ENCODE measurements at regions not wholly inside any gene's neighbourhood (a gene's known extent, or its start where the extent isn't known, plus 50 kb on each side); places are given as distances from the start of the nearest gene placed in this dataset.

DNA sequence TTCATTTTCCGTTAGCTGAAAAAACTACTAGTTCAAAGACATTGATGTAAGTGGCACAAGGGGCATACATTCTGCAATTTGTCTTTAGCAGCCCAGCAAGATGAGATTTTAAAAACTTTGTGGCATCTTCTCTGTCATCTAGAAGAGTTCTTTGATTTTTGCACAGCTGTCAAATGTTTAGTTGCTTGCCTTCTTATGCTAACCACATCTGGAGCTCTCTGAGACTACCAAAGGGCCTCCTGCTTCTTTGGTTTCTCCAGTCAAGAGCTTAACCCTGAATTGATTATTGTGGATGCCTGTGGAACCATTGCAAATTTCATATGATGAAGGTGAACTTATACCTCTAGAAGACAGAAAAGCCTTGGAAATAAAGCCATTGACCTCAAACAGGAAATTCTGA lies 468.7 kb upstream of the RGMA start:
- Histone ChIP-seq H3K9me1 (ENCODE audit: control insufficient read depth, insufficient read depth, low read length) (no peaks in the 10 kb centered on the region), H3K4me3 (no peak overlapping the region), H4K20me1 (replicated peaks; ENCODE audit: control insufficient read depth, insufficient read depth, low read length) (no peaks in the 10 kb centered on the region), H3K9ac (ENCODE audit: insufficient read depth in 1 of 2, low read depth in 2 of 2, low read length in 2 of 2) (no peak overlapping the region), H2AFZ (ENCODE audit: low read depth, low read length) (no peak overlapping the region), H3K27me3 (ENCODE audit: control insufficient read depth in 2 of 2, insufficient read depth in 2 of 2, low read length in 2 of 2) (no peaks in the 10 kb centered on the region), H3K36me3 (ENCODE audit: control insufficient read depth, insufficient read depth, low read length) (no peaks in the 10 kb centered on the region), H3K9me3 (replicated peaks; ENCODE audit: control insufficient read depth, insufficient read depth, low read depth, low read length) (no peaks in the 10 kb centered on the region), H3K4me1 (replicated peaks in 1 of 2; ENCODE audit: control insufficient read depth in 2 of 2, insufficient read depth in 2 of 2, low read length in 2 of 2) (no peaks in the 10 kb centered on the region), H3K4me2 (ENCODE audit: insufficient read depth, low read length) (no peak overlapping the region), H3K27ac (ENCODE audit: extremely low read depth, low read depth, low read length) (no peak overlapping the region), H3K79me2 (ENCODE audit: control insufficient read depth, insufficient read depth, low read length) (no peaks in the 10 kb centered on the region)
- CTCF ChIA-PET (ENCODE audit: low intra/inter-chr PET ratio) = no interaction called here
- DNase-seq (ENCODE audit: extremely low read depth in 1 of 4, low spot score in 3 of 4) (no peak), FAIRE-seq (no peak), ATAC-seq (no peak)
- intact Hi-C loops (cut with micrococcal nuclease) (no loop called here), in situ Hi-C loops (cut with MboI) (no loop called here)
- BruUV-seq (replicated peaks) = no TSS peak
- TF ChIP-seq, protein P1, sequence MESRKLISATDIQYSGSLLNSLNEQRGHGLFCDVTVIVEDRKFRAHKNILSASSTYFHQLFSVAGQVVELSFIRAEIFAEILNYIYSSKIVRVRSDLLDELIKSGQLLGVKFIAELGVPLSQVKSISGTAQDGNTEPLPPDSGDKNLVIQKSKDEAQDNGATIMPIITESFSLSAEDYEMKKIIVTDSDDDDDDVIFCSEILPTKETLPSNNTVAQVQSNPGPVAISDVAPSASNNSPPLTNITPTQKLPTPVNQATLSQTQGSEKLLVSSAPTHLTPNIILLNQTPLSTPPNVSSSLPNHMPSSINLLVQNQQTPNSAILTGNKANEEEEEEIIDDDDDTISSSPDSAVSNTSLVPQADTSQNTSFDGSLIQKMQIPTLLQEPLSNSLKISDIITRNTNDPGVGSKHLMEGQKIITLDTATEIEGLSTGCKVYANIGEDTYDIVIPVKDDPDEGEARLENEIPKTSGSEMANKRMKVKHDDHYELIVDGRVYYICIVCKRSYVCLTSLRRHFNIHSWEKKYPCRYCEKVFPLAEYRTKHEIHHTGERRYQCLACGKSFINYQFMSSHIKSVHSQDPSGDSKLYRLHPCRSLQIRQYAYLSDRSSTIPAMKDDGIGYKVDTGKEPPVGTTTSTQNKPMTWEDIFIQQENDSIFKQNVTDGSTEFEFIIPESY (CRISPR knock-in tag; IDR thresholded peaks at IDR 0.05) = no peak
- POLR2A ChIA-PET = no interaction called here
- WGBS (ENCODE audit: insufficient coverage, low coverage, missing lambda C conversion rate) = 5% methylated on average over 1 of the region's 1 CpG

DNA sequence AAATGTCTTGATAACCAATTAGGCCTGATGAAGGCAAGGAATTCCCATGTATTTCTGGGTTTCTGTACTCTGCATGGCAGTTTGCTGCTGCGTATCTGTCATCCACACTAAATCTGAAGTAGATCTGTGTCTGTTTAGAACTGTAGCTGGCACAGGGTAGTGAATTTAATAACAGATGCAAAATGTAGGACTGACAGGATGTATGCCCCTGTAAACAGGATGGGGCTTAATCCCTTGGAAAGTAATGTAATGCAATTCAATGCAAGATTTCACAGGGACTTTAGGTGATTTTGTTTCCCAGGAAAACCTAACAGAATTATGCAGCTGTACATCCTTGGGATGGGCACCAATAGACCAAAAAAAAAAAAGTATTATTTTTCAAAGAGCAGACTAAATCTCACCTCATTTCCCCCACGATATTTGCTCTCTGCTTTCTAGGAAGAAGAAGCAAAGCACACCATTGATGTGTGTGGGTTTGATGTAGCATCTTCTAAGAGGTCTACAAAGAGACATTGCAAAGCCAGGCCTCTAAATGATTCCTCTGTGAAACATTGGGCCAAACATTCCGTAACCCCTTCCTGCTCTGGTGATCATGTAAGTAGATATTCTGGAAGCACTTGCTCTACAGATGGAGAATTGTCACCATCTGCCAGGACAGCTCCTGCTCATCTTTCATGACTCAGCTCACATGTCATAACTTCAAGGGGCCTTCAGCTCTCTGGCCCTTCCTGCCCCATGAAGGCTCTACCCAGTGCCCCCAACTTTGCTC lies 464.3 kb upstream of the RGMA start:
- no peak overlapping the region for H3K27ac ChIP-seq (ENCODE audit: extremely low read depth, low read depth, low read length)
- H3K36me3 ChIP-seq (ENCODE audit: control insufficient read depth, insufficient read depth, low read length) = no peaks in the 10 kb centered on the region
- no TSS peak for BruUV-seq (replicated peaks)
- no peaks in the 10 kb centered on the region for H3K9me1 ChIP-seq (ENCODE audit: control insufficient read depth, insufficient read depth, low read length)
- no peak overlapping the region for H3K4me3 ChIP-seq
- ATAC-seq (no peak), DNase-seq (ENCODE audit: extremely low read depth in 1 of 4, low spot score in 3 of 4) (no peak), FAIRE-seq (no peak)
- H3K79me2 ChIP-seq (ENCODE audit: control insufficient read depth, insufficient read depth, low read length) = no peaks in the 10 kb centered on the region
- ChIA-PET CTCF (ENCODE audit: low intra/inter-chr PET ratio) (no interaction called here), POLR2A (no interaction called here)
- no peak overlapping the region for H3K9ac ChIP-seq (ENCODE audit: insufficient read depth in 1 of 2, low read depth in 2 of 2, low read length in 2 of 2)
- H3K4me1 ChIP-seq (replicated peaks in 1 of 2; ENCODE audit: control insufficient read depth in 2 of 2, insufficient read depth in 2 of 2, low read length in 2 of 2) = no peaks in the 10 kb centered on the region
- TF ChIP-seq CBFB (CRISPR knock-in tag; IDR thresholded peaks at IDR 0.05) (no peak), SREBF1 (IDR thresholded peaks at IDR 0.05; ENCODE audit: borderline replicate concordance, low read depth, low read length) (no peak)
- intact Hi-C loops (cut with micrococcal nuclease) (no loop called here), in situ Hi-C loops (cut with MboI) (no loop called here)
- no peaks in the 10 kb centered on the region for H3K9me3 ChIP-seq (replicated peaks; ENCODE audit: control insufficient read depth, insufficient read depth, low read depth, low read length)
- H3K27me3 ChIP-seq (ENCODE audit: control insufficient read depth in 2 of 2, insufficient read depth in 2 of 2, low read length in 2 of 2) = no peaks in the 10 kb centered on the region
- 0% methylated on average over 3 of the region's 3 CpGs for WGBS (ENCODE audit: insufficient coverage, low coverage, missing lambda C conversion rate)
- no peak overlapping the region for H2AFZ ChIP-seq (ENCODE audit: low read depth, low read length)
- no peak overlapping the region for H3K4me2 ChIP-seq (ENCODE audit: insufficient read depth, low read length)
- H4K20me1 ChIP-seq (replicated peaks; ENCODE audit: control insufficient read depth, insufficient read depth, low read length) = no peaks in the 10 kb centered on the region

All from K562 (cell line).